A549 (cell line): ENCODE measurements at regions not wholly inside any gene's neighbourhood (a gene's known extent, or its start where the extent isn't known, plus 50 kb on each side); places are given as distances from the start of the nearest gene placed in this dataset.

Experiments used
- ATAC-seq, 2 experiments: fragments of 200-7000 bp in 1 of 2; fragments of >200 bp in 1 of 2; cut with Nextera tagmentation in 1 of 2; cut with Tn5 transposase in 1 of 2; 3 replicates each; pipeline versions ENCODE4 v1.8.0 to v1.9.1; 2018 to 2020; ENCODE audit warnings: mild to moderate bottlenecking in 1 of 2, moderate library complexity in 1 of 2
- CTCF ChIA-PET: fragments of 300-600 bp; sonication (Branson Sonifier 250); formaldehyde crosslinking; extraction: SDS; loops from one replicate; lab custom pipeline; 2021; ENCODE audit warnings: antibody characterized with exemption, inconsistent platforms; lab: Yijun Ruan, JAX
- POLR2A ChIA-PET: fragments of 350-600 bp; formaldehyde crosslinking; extraction: SDS; loops from one replicate; lab custom pipeline; 2021; ENCODE audit warnings: antibody characterized with exemption, inconsistent platforms; lab: Yijun Ruan, JAX
- DNase-seq, 2 experiments: peaks; one replicate each; pipeline versions ENCODE4 v3.0.0 to v3.0.0-alpha.2; 2011 to 2016; ENCODE audit warnings: low read depth in 1 of 2, low spot score in 1 of 2
- FAIRE-seq: peaks from 2 replicates; lab custom pipeline; 2011; peaks lifted over from hg19 to GRCh38; lab: Jason Lieb, UNC
- H3K27ac ChIP-seq, 2 experiments: fragments of >200 bp; sonication (Bioruptor Twin); formaldehyde crosslinking; 3 replicates each; pipeline ENCODE4 v1.5.1; 2016 to 2017
- H3K4me1 ChIP-seq: fragments of >200 bp; sonication (Bioruptor Twin); formaldehyde crosslinking; 3 replicates; pipeline ENCODE4 v1.6.1; 2016
- H3K4me2 ChIP-seq: fragments of >200 bp; sonication (Bioruptor Twin); formaldehyde crosslinking; 3 replicates; pipeline ENCODE4 v1.6.1; 2016
- H3K4me3 ChIP-seq: fragments of >200 bp; sonication (Bioruptor Twin); formaldehyde crosslinking; 3 replicates; pipeline ENCODE4 v1.5.1; 2016
- H3K9me3 ChIP-seq: fragments of >200 bp; sonication (Bioruptor Twin); formaldehyde crosslinking; 3 replicates; pipeline ENCODE4 v1.6.1; 2016
- BHLHE40 ChIP-seq: IDR thresholded peaks from 2 replicates; pipeline ENCODE4 v1.6.1; 2012; ENCODE audit warnings: low read depth, low read length, inconsistent platforms
- CBX2 ChIP-seq: fragments of 200-600 bp; sonication (generic); IDR thresholded peaks from 2 replicates; pipeline ENCODE4 v1.6.1; 2016; ENCODE audit warnings: low read depth, mild to moderate bottlenecking, borderline replicate concordance
- CHD2 ChIP-seq: fragments of 150-350 bp; IDR thresholded peaks from 2 replicates; pipeline ENCODE4 v1.6.1; 2014; ENCODE audit warnings: low read length; ENCODE audit not compliant: partially characterized antibody
- CHD4 ChIP-seq: fragments of 200-600 bp; sonication (generic); IDR thresholded peaks from 2 replicates; pipeline ENCODE4 v1.6.1; 2016; ENCODE audit warnings: antibody characterized with exemption, mild to moderate bottlenecking, borderline replicate concordance
- CTCF ChIP-seq: fragments of >200 bp; sonication (Bioruptor Twin); formaldehyde crosslinking; IDR thresholded peaks from 3 replicates; pipeline ENCODE4 v1.5.1; 2016
- EHMT2 ChIP-seq: fragments of 200-600 bp; sonication (generic); IDR thresholded peaks from 2 replicates; pipeline ENCODE4 v1.6.1; 2016; ENCODE audit warnings: antibody characterized with exemption, low read depth, mild to moderate bottlenecking, moderate library complexity
- GATA3 ChIP-seq: IDR thresholded peaks from 2 replicates; pipeline ENCODE4 v1.6.1; 2012; ENCODE audit warnings: borderline replicate concordance
- HDAC2 ChIP-seq: fragments of 200-600 bp; sonication (generic); IDR thresholded peaks from 2 replicates; pipeline ENCODE4 v1.6.1; 2016
- HEYL ChIP-seq: fragments of 250-450 bp; sonication (Bioruptor Pico); IDR thresholded peaks from 2 replicates; pipeline ENCODE4 v1.8.0; 2021; ENCODE audit warnings: mild to moderate bottlenecking, moderate library complexity
- HOXB5 ChIP-seq: fragments of 250-450 bp; sonication (Bioruptor Pico); IDR thresholded peaks from 2 replicates; pipeline ENCODE4 v1.5.0; 2020; ENCODE audit warnings: mild to moderate bottlenecking, moderate library complexity
- JUN ChIP-seq, 2 experiments: fragments of >200 bp; sonication (Bioruptor Twin); formaldehyde crosslinking; IDR thresholded peaks; 2 replicates in 1 of 2; 3 replicates in 1 of 2; pipeline ENCODE4 v1.6.1; 2016 to 2017
- KDM5A ChIP-seq: fragments of 200-600 bp; sonication (generic); IDR thresholded peaks from 2 replicates; pipeline ENCODE4 v1.6.1; 2016; ENCODE audit warnings: antibody characterized with exemption, mild to moderate bottlenecking
- MAX ChIP-seq: IDR thresholded peaks from 2 replicates; pipeline ENCODE4 v1.6.1; 2012
- NFE2L2 ChIP-seq: fragments of 150-350 bp; conservative IDR thresholded peaks from 2 replicates; pipeline ENCODE4 v1.6.1; 2014; ENCODE audit warnings: low read length
- PBX3 ChIP-seq: IDR thresholded peaks from 2 replicates; pipeline ENCODE4 v1.6.1; 2012
- POLR2A ChIP-seq: IDR thresholded peaks from 2 replicates; pipeline ENCODE4 v1.6.1; 2012; ENCODE audit warnings: mild to moderate bottlenecking, low read length
- POLR2AphosphoS2 ChIP-seq: conservative IDR thresholded peaks from 2 replicates; pipeline ENCODE4 v1.6.1; 2012; ENCODE audit warnings: low read length, improper control_type of control experiment, inconsistent platforms
- RAD21 ChIP-seq, 2 experiments: fragments of >200 bp in 1 of 2; sonication (Bioruptor Twin) in 1 of 2; formaldehyde crosslinking in 1 of 2; IDR thresholded peaks in 1 of 2; conservative IDR thresholded peaks in 1 of 2; 2 replicates in 1 of 2; 3 replicates in 1 of 2; pipeline ENCODE4 v1.6.1; 2012 to 2018; ENCODE audit warnings: inconsistent platforms in 1 of 2
- RARB ChIP-seq: fragments of 250-450 bp; sonication (Bioruptor Pico); IDR thresholded peaks from 2 replicates; pipeline ENCODE4 v1.8.0; 2021; ENCODE audit warnings: mild to moderate bottlenecking, moderate library complexity
- RCOR1 ChIP-seq: fragments of 150-350 bp; IDR thresholded peaks from 2 replicates; pipeline ENCODE4 v1.6.1; 2014; ENCODE audit warnings: antibody characterized with exemption, low read length, low read depth
- RFX5 ChIP-seq: fragments of 450-650 bp; IDR thresholded peaks from 2 replicates; pipeline ENCODE4 v1.7.1; 2014; ENCODE audit warnings: antibody characterized with exemption, mild to moderate bottlenecking, moderate library complexity
- SREBF2 ChIP-seq: fragments of 450-650 bp; IDR thresholded peaks from 2 replicates; pipeline ENCODE4 v1.6.1; 2014; ENCODE audit warnings: mild to moderate bottlenecking, moderate library complexity
- USF2 ChIP-seq: fragments of 450-650 bp; IDR thresholded peaks from 2 replicates; pipeline ENCODE4 v1.6.1; 2014; ENCODE audit warnings: antibody characterized with exemption
- ZC3H11A ChIP-seq: fragments of 450-650 bp; IDR thresholded peaks from 2 replicates; pipeline ENCODE4 v1.6.1; 2014; ENCODE audit warnings: antibody characterized with exemption, mild to moderate bottlenecking
- WGBS: methylation state at CpG from one replicate; pipeline ENCODE4 v1.1.6; 2017; ENCODE audit errors: missing lambda C conversion rate; 5-methylcytosine and 5-hydroxymethylcytosine counted together

GRCh38 chr3:177811112-177811511, 613.8 kb upstream of the TBL1XR1 start:
- FAIRE-seq, result no peak
- POLR2A ChIA-PET, result no interaction called here
- 88% methylated on average over 3 of the region's 3 CpGs for WGBS

GRCh38 chr3:177811835-177812234, 614.6 kb upstream of the TBL1XR1 start:
- H3K4me1 ChIP-seq, result peaks cover 50% of the 10 kb centered on the region
- DNase-seq (no peak), ATAC-seq (no peak), FAIRE-seq (no peak)
- peak overlapping the region; percentile 63 to 89; a peak in 5 of 6 replicates for H3K27ac ChIP-seq
- CTCF ChIA-PET, result no interaction called here
- no peak for TF ChIP-seq POLR2A
- H3K4me3 ChIP-seq, result no peak overlapping the region
- H3K4me2 ChIP-seq, result no peak overlapping the region
- 95% methylated on average over 1 of the region's 1 CpG for WGBS
- POLR2A ChIA-PET, result no interaction called here
- peaks cover 3% of the 10 kb centered on the region; the same call in 1 of the 3 replicates for H3K9me3 ChIP-seq

More at GRCh38 chr3:177811112-177811511, 613.8 kb upstream of the TBL1XR1 start:
- no peak for ATAC-seq
- Histone ChIP-seq H3K4me1 (peaks cover 43% of the 10 kb centered on the region), H3K9me3 (peaks cover 3% of the 10 kb centered on the region; the same call in 1 of the 3 replicates), H3K27ac (peak overlapping the region; percentile 63 to 89), H3K4me3 (no peak overlapping the region)
- DNase-seq, result no peak
- no peak for TF ChIP-seq EHMT2
- TF ChIP-seq HDAC2, result no peak
- no peak for TF ChIP-seq NFE2L2
- no peak for TF ChIP-seq RAD21 (conservative IDR thresholded peaks at IDR 0.05 in 1 of 2, IDR thresholded peaks at IDR 0.05 in 1 of 2)
- no peak for TF ChIP-seq GATA3
- no peak for TF ChIP-seq CHD4
- TF ChIP-seq ZC3H11A, result no peak
- TF ChIP-seq, all 56 proteins: peak for 0
- H3K4me2 ChIP-seq, result peak overlapping the region; percentile 67; the same call in 2 of the 3 replicates
- CTCF ChIA-PET, result no interaction called here

GRCh38 chr3:177812492-177812891, 615.2 kb upstream of the TBL1XR1 start:
- 95% methylated on average over 5 of the region's 5 CpGs for WGBS

More at GRCh38 chr3:177812492-177812891, 615.2 kb upstream of the TBL1XR1 start:
- Histone ChIP-seq H3K4me3 (no peak overlapping the region), H3K4me1 (peaks cover 57% of the 10 kb centered on the region), H3K4me2 (no peak overlapping the region), H3K9me3 (peaks cover 3% of the 10 kb centered on the region; the same call in 1 of the 3 replicates), H3K27ac (peak overlapping the region; percentile 46 to 76)
- TF ChIP-seq MAX, result no peak
- no peak for TF ChIP-seq BHLHE40
- no peak for TF ChIP-seq KDM5A
- TF ChIP-seq RFX5, result no peak
- TF ChIP-seq CBX2, result no peak
- no peak for TF ChIP-seq POLR2AphosphoS2
- TF ChIP-seq SREBF2, result no peak
- TF ChIP-seq CHD2, result no peak
- no peak for TF ChIP-seq HEYL (CRISPR knock-in tag)
- no peak for TF ChIP-seq HOXB5
- no peak for TF ChIP-seq ZC3H11A
- no peak for TF ChIP-seq PBX3
- no peak for TF ChIP-seq CTCF
- no peak for TF ChIP-seq USF2
- TF ChIP-seq RARB, result no peak
- TF ChIP-seq JUN (IDR thresholded peaks at IDR 0.05), result no peak
- no peak for TF ChIP-seq RCOR1
- POLR2A ChIA-PET, result no interaction called here
- no peak for FAIRE-seq
- no peak for ATAC-seq
- CTCF ChIA-PET, result no interaction called here
- no peak for DNase-seq
